ENCODE measurements at regions not wholly inside any gene's neighbourhood (a gene's known extent, or its start where the extent isn't known, plus 50 kb on each side); places are given as distances from the start of the nearest gene placed in this dataset.

DNA sequence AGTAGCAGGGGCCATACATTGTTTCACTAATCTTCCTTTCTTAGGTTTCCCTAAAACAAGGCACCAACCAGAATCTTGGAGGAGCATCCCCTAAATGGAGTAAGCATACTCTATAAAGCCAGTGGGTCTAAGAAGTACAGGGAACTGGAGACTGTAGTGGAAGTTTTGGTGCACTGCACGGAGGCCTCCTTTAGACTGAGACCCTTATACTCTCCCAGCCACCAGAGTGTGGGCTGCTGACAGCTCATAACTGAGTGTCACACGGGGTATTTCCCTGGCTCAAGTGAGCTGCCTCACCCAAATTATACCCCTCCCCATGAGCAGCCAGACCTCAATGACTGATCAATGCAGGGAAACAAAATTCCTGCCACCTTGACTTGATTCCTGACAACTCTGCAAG is 349.5 kb downstream of the NDFIP2 start:
- TF ChIP-seq, protein P1, sequence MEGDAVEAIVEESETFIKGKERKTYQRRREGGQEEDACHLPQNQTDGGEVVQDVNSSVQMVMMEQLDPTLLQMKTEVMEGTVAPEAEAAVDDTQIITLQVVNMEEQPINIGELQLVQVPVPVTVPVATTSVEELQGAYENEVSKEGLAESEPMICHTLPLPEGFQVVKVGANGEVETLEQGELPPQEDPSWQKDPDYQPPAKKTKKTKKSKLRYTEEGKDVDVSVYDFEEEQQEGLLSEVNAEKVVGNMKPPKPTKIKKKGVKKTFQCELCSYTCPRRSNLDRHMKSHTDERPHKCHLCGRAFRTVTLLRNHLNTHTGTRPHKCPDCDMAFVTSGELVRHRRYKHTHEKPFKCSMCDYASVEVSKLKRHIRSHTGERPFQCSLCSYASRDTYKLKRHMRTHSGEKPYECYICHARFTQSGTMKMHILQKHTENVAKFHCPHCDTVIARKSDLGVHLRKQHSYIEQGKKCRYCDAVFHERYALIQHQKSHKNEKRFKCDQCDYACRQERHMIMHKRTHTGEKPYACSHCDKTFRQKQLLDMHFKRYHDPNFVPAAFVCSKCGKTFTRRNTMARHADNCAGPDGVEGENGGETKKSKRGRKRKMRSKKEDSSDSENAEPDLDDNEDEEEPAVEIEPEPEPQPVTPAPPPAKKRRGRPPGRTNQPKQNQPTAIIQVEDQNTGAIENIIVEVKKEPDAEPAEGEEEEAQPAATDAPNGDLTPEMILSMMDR (conservative IDR thresholded peaks at IDR 0.05) = no peak
- TF ChIP-seq EZH2 (IDR thresholded peaks at IDR 0.05; ENCODE audit: low read depth) = no peak
